Kidney (tissue), 13 donors: ENCODE measurements at regions not wholly inside any gene's neighbourhood (a gene's known extent, or its start where the extent isn't known, plus 50 kb on each side); places are given as distances from the start of the nearest gene placed in this dataset.
"Not testable (repeated sequence)": the region's sequence is repeated elsewhere in the genome, so short reads cannot be mapped to it uniquely, and the experiment has no call there.

Source experiments
- DNase-seq, 5 donors: peaks; one replicate each; pipeline ENCODE4 v3.0.0-alpha.2; 2013 to 2020
- FAIRE-seq: peaks from 2 replicates; lab custom pipeline; 2012; peaks lifted over from hg19 to GRCh38; lab: Jason Lieb, UNC
- H3K27ac ChIP-seq, 2 donors: one replicate each; pipeline ENCODE4 v1.7.0; 2013; ENCODE audit warnings: low read depth in 2 of 2, low read length in 2 of 2, inconsistent platforms in 1 of 2
- H3K27me3 ChIP-seq: one replicate; pipeline ENCODE4 v1.7.1; 2013; ENCODE audit warnings: low read length, inconsistent platforms; ENCODE audit not compliant: control insufficient read depth, insufficient read depth
- H3K36me3 ChIP-seq, 3 donors: one replicate each; pipeline versions ENCODE4 v1.7.0 to v1.7.1; 2013; ENCODE audit warnings: low read length in 3 of 3, control low read depth in 1 of 3, inconsistent platforms in 1 of 3; ENCODE audit not compliant: insufficient read depth in 3 of 3, control insufficient read depth in 2 of 3
- H3K4me1 ChIP-seq, 3 donors: one replicate each; pipeline versions ENCODE4 v1.7.0 to v1.7.1; 2013; ENCODE audit warnings: low read length in 3 of 3, inconsistent platforms in 1 of 3, low read depth in 1 of 3; ENCODE audit not compliant: control insufficient read depth in 2 of 3, insufficient read depth in 2 of 3
- H3K4me3 ChIP-seq, 3 donors: one replicate each; pipeline versions ENCODE4 v1.7.0 to v1.8.1; 2013; ENCODE audit warnings: low read length in 3 of 3, control low read depth in 1 of 3, inconsistent platforms in 1 of 3
- H3K9ac ChIP-seq, 3 donors: one replicate each; pipeline versions ENCODE4 v1.7.0 to v1.7.1; 2013; ENCODE audit warnings: low read length in 3 of 3, control low read depth in 1 of 3, inconsistent platforms in 1 of 3
- H3K9me3 ChIP-seq, 3 donors: one replicate each; pipeline versions ENCODE4 v1.7.0 to v1.7.1; 2013; ENCODE audit warnings: low read length in 3 of 3, control low read depth in 1 of 3, inconsistent platforms in 1 of 3; ENCODE audit not compliant: control insufficient read depth in 2 of 3, insufficient read depth in 1 of 3
- intact Hi-C: fragments of 100-400 bp; cut with DNase I; formaldehyde crosslinking; loops from one replicate; pipeline ENCODE4 v1.11.1; 2022
- TF ChIP-seq, protein P1 (sequence below): IDR thresholded peaks from 3 replicates; pipeline ENCODE4 v1.5.1; 2012; ENCODE audit warnings: mild to moderate bottlenecking, moderate library complexity, borderline replicate concordance; ENCODE audit not compliant: insufficient read depth; ENCODE audit errors: extremely low read depth
- donor health status: control.
- donor health status: control.
- donor health status: control.
- donor health status: control.
- donor health status: control.
- donor health status: DM: yes; HTN: yes; CAD: no.
- donor health status: Normal renal cell carcinoma (clear cell type).

DNA sequence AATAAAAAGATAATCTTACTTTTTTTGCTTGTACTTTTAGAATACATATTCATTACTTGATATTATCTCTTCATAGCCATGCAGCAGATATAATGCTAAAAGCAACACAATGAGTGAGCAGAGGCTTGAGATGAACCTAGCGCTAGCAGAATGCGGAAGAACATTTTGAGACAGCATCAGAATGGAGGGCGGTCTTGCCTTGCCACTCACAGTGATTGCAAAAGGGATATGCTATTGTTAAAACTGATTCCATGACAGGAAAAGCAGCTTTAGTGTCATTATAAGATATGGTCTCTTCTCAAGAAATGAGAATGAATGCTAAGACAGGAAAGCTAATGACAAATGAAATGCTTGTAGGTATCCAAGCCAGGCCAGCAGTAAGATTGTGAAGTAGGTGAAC is 200.0 kb upstream of the GJE1 start:
- Histone ChIP-seq H3K9ac (no peak overlapping the region), H3K4me3 (no peak overlapping the region), H3K9me3 (no peaks in the 10 kb centered on the region), H3K27me3 (no peaks in the 10 kb centered on the region), H3K36me3 (no peaks in the 10 kb centered on the region), H3K4me1 (no peaks in the 10 kb centered on the region), H3K27ac (no peak overlapping the region)
- TF ChIP-seq, protein P1, sequence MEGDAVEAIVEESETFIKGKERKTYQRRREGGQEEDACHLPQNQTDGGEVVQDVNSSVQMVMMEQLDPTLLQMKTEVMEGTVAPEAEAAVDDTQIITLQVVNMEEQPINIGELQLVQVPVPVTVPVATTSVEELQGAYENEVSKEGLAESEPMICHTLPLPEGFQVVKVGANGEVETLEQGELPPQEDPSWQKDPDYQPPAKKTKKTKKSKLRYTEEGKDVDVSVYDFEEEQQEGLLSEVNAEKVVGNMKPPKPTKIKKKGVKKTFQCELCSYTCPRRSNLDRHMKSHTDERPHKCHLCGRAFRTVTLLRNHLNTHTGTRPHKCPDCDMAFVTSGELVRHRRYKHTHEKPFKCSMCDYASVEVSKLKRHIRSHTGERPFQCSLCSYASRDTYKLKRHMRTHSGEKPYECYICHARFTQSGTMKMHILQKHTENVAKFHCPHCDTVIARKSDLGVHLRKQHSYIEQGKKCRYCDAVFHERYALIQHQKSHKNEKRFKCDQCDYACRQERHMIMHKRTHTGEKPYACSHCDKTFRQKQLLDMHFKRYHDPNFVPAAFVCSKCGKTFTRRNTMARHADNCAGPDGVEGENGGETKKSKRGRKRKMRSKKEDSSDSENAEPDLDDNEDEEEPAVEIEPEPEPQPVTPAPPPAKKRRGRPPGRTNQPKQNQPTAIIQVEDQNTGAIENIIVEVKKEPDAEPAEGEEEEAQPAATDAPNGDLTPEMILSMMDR = no peak
- FAIRE-seq (no peak), DNase-seq (no peak)
- intact Hi-C loops = no loop called here

DNA sequence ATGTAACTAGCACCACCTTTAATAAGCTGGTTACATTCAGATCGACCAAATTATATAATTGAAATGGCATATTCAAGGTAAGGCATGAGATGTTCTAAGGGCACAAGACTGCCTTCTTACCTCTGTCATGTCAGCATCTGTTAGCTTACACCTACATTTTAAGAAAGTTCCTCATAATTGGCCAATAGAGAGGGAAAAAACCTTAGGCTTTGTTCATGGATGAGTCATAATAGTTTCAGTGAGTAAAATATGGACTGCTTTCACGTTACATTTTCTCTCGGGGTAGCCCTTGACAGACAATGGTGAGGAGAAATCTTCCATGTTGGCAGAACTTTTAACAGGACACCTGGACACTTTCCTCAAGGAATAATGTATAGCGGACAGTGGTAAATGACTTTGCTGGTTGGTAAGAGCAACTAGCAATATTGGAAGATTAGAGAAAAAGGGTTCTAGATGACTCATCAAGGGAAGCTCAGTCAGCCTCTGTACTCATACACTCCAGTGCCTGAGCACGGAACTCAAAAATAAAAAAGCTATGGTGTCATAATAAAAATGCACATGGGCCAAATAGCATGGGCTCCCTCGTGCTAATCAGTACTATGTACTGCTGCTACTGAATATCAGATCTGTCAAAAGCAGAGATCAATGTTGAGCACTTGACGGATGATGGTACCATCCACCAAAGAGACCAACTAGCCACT is 206.4 kb upstream of the GJE1 start:
- H3K36me3 ChIP-seq, H3K4me3 ChIP-seq, intact Hi-C loops, H3K4me1 ChIP-seq, H3K9ac ChIP-seq, H3K27ac ChIP-seq, H3K27me3 ChIP-seq, FAIRE-seq, DNase-seq, H3K9me3 ChIP-seq: not testable (repeated sequence)

DNA sequence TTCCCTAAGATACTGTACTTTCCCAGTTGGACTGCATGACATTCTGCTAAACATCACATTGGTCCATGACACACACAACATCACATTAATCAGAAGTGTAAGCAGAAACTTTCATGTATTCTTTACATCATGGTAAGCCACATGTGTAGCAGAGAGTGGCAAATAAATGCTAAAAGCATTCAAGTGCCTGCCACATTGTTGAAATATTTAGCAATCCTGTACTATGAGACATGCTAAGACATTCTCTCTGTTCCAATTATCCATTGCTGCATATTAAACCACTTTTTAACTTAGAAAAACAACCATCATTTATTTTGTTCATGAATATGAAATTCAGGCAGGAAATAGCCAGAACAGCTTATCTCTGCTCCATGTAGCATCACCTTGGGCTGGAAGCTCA is 207.7 kb upstream of the GJE1 start:
- Histone ChIP-seq H3K9me3 (peaks cover 0 to 5% (median 0%) of the 10 kb centered on the region in 3 donors), H3K27ac (no peak overlapping the region), H3K9ac (no peak overlapping the region), H3K36me3 (no peaks in the 10 kb centered on the region), H3K27me3 (no peaks in the 10 kb centered on the region), H3K4me3 (no peak overlapping the region), H3K4me1 (no peaks in the 10 kb centered on the region)
- DNase-seq (no peak), FAIRE-seq (no peak)
- TF ChIP-seq, protein P1 = no peak
- intact Hi-C loops = no loop called here

- DNase-seq = no peak
- Histone ChIP-seq H3K9me3 (peaks cover 0 to 5% (median 0%) of the 10 kb centered on the region in 3 donors), H3K9ac (no peak overlapping the region), H3K27ac (no peak overlapping the region), H3K4me1 (no peaks in the 10 kb centered on the region), H3K36me3 (no peaks in the 10 kb centered on the region), H3K27me3 (no peaks in the 10 kb centered on the region), H3K4me3 (no peak overlapping the region)
- no peak for FAIRE-seq
- intact Hi-C loops = no loop called here
- TF ChIP-seq, protein P1 = no peak
Observed at GRCh38 chr6:141922898-141923297, 209.8 kb upstream of the GJE1 start.

GRCh38 chr6:141916682-141917505 is 215.8 kb upstream of the GJE1 start:
- H3K4me1 ChIP-seq, H3K27me3 ChIP-seq, FAIRE-seq, H3K9ac ChIP-seq, H3K4me3 ChIP-seq, H3K27ac ChIP-seq, DNase-seq, H3K36me3 ChIP-seq, intact Hi-C loops, H3K9me3 ChIP-seq: not testable (repeated sequence)
